H9 (cell line): ENCODE measurements at regions not wholly inside any gene's neighbourhood (a gene's known extent, or its start where the extent isn't known, plus 50 kb on each side); places are given as distances from the start of the nearest gene placed in this dataset.

Experiments used
- DNase-seq: peaks from one replicate; pipeline ENCODE4 v3.0.0-alpha.2; 2017
- H2AFZ ChIP-seq: one replicate; pipeline ENCODE4 v1.6.1; 2013; ENCODE audit warnings: mild to moderate bottlenecking, low read length, control low read depth, moderate library complexity
- H2AK5ac ChIP-seq: 2 replicates; pipeline ENCODE4 v1.6.1; 2013; ENCODE audit warnings: low read length, control low read depth, mixed read lengths; ENCODE audit not compliant: insufficient read length
- H2BK120ac ChIP-seq: one replicate; pipeline ENCODE4 v1.6.1; 2013; ENCODE audit warnings: low read depth, mild to moderate bottlenecking, low read length, control low read depth, inconsistent platforms; ENCODE audit not compliant: poor library complexity, severe bottlenecking
- H2BK12ac ChIP-seq: 2 replicates; pipeline ENCODE4 v1.6.1; 2013; ENCODE audit warnings: low read length, control low read depth, mixed read lengths, low read depth; ENCODE audit not compliant: insufficient read length
- H2BK15ac ChIP-seq: 2 replicates; pipeline ENCODE4 v1.6.1; 2013; ENCODE audit warnings: low read depth, low read length, control low read depth
- H2BK20ac ChIP-seq: one replicate; pipeline ENCODE4 v1.6.1; 2013; ENCODE audit warnings: low read depth, mild to moderate bottlenecking, low read length, control low read depth, inconsistent platforms; ENCODE audit not compliant: poor library complexity, severe bottlenecking
- H2BK5ac ChIP-seq: 2 replicates; pipeline ENCODE4 v1.6.1; 2013; ENCODE audit warnings: low read length, control low read depth, mixed read lengths; ENCODE audit not compliant: insufficient read length
- H3K14ac ChIP-seq: 2 replicates; pipeline ENCODE4 v1.6.1; 2013; ENCODE audit warnings: low read length, control low read depth; ENCODE audit not compliant: insufficient read depth
- H3K18ac ChIP-seq: 2 replicates; pipeline ENCODE4 v1.6.1; 2013; ENCODE audit warnings: low read depth, mild to moderate bottlenecking, mixed read lengths, low read length, control low read depth; ENCODE audit not compliant: insufficient read length
- H3K23ac ChIP-seq: 2 replicates; pipeline ENCODE4 v1.6.1; 2013; ENCODE audit warnings: low read length, control low read depth, mixed read lengths, low read depth; ENCODE audit not compliant: insufficient read length
- H3K23me2 ChIP-seq: 2 replicates; pipeline ENCODE4 v1.6.1; 2013; ENCODE audit warnings: low read depth, mild to moderate bottlenecking, mixed read lengths, low read length, control low read depth; ENCODE audit not compliant: insufficient read length, poor library complexity, severe bottlenecking
- H3K27ac ChIP-seq: 2 replicates; pipeline ENCODE4 v1.5.1; 2013; ENCODE audit warnings: low read length, control low read depth, mixed read lengths, low read depth; ENCODE audit not compliant: insufficient read length
- H3K27me3 ChIP-seq: 2 replicates; pipeline ENCODE4 v1.6.1; 2013; ENCODE audit warnings: low read length, control low read depth, inconsistent platforms; ENCODE audit not compliant: insufficient read depth
- H3K4ac ChIP-seq: 2 replicates; pipeline ENCODE4 v1.6.1; 2013; ENCODE audit warnings: low read depth, mild to moderate bottlenecking, control low read depth, inconsistent platforms, low read length, moderate library complexity
- H3K4me1 ChIP-seq: 2 replicates; pipeline ENCODE4 v1.6.1; 2013; ENCODE audit warnings: low read length, control low read depth, inconsistent platforms; ENCODE audit not compliant: insufficient read depth
- H3K4me2 ChIP-seq: 2 replicates; pipeline ENCODE4 v1.6.1; 2013; ENCODE audit warnings: low read length, control low read depth, mixed read lengths; ENCODE audit not compliant: insufficient read length, insufficient read depth
- H3K56ac ChIP-seq: 2 replicates; pipeline ENCODE4 v1.6.1; 2013; ENCODE audit warnings: low read depth, mild to moderate bottlenecking, mixed read lengths, low read length, control low read depth; ENCODE audit not compliant: insufficient read length
- H3K79me1 ChIP-seq: 2 replicates; pipeline ENCODE4 v1.6.1; 2013; ENCODE audit warnings: low read depth, mild to moderate bottlenecking, moderate library complexity, low read length, control low read depth, inconsistent platforms; ENCODE audit not compliant: insufficient read depth, poor library complexity, severe bottlenecking
- H3K79me2 ChIP-seq: 2 replicates; pipeline ENCODE4 v1.6.1; 2013; ENCODE audit warnings: low read length, control low read depth, inconsistent platforms; ENCODE audit not compliant: insufficient read depth
- H3K9ac ChIP-seq: 2 replicates; pipeline ENCODE4 v1.6.1; 2013; ENCODE audit warnings: low read length, control low read depth, mixed read lengths; ENCODE audit not compliant: insufficient read length; ENCODE audit errors: extremely low read depth
- H3K9me3 ChIP-seq: one replicate; pipeline ENCODE4 v1.6.1; 2013; ENCODE audit warnings: low read depth, low read length, inconsistent platforms; ENCODE audit not compliant: control insufficient read depth
- H3T11ph ChIP-seq: one replicate; pipeline ENCODE4 v1.6.1; 2013; ENCODE audit warnings: mild to moderate bottlenecking, low read length, control low read depth, inconsistent platforms
- H4K20me1 ChIP-seq: one replicate; pipeline ENCODE4 v1.6.1; 2013; ENCODE audit not compliant: control insufficient read depth, insufficient read length, insufficient read depth
- H4K5ac ChIP-seq: 2 replicates; pipeline ENCODE4 v1.6.1; 2013; ENCODE audit warnings: low read depth, mild to moderate bottlenecking, mixed read lengths, low read length, control low read depth; ENCODE audit not compliant: insufficient read length
- H4K8ac ChIP-seq: replicated peaks from 2 replicates; pipeline ENCODE4 v1.6.1; 2013; ENCODE audit warnings: low read length, control low read depth, mixed read lengths, low read depth; ENCODE audit not compliant: insufficient read length
- H4K91ac ChIP-seq: 2 replicates; pipeline ENCODE4 v1.6.1; 2013; ENCODE audit warnings: low read depth, mild to moderate bottlenecking, moderate library complexity, mixed read lengths, low read length, control low read depth; ENCODE audit not compliant: insufficient read length
- H3K27ac Mint-ChIP-seq, 3 experiments: 2 replicates in 2 of 3; 3 replicates in 1 of 3; pipeline ENCODE4 v1.8.0; 2020 to 2021; ENCODE audit warnings: mixed read lengths in 3 of 3, mild to moderate bottlenecking in 1 of 3, moderate library complexity in 1 of 3
- H3K27me3 Mint-ChIP-seq: 2 replicates; pipeline ENCODE4 v1.8.0; 2021; ENCODE audit warnings: low read depth, mild to moderate bottlenecking, moderate library complexity, mixed read lengths
- H3K36me3 Mint-ChIP-seq, 3 experiments: 2 replicates in 2 of 3; 3 replicates in 1 of 3; pipeline ENCODE4 v1.8.0; 2020 to 2021; ENCODE audit warnings: low read depth in 3 of 3, mixed read lengths in 3 of 3; ENCODE audit not compliant: insufficient read depth in 1 of 3
- H3K4me1 Mint-ChIP-seq, 2 experiments: 2 replicates each; pipeline ENCODE4 v1.8.0; 2020; ENCODE audit warnings: mixed read lengths in 2 of 2
- H3K4me3 Mint-ChIP-seq, 2 experiments: 2 replicates in 1 of 2; 3 replicates in 1 of 2; pipeline ENCODE4 v1.8.0; 2020 to 2021; ENCODE audit warnings: mild to moderate bottlenecking in 2 of 2, mixed read lengths in 2 of 2, moderate library complexity in 1 of 2
- H3K9me3 Mint-ChIP-seq, 2 experiments: 2 replicates in 1 of 2; 3 replicates in 1 of 2; pipeline ENCODE4 v1.8.0; 2020; ENCODE audit warnings: mild to moderate bottlenecking in 2 of 2, mixed read lengths in 2 of 2, moderate library complexity in 1 of 2
- WGBS: extraction: QIAGEN DNeasy Blood & Tissue Kit; methylation state at CpG from one replicate; pipeline ENCODE4 v1.1.7; 2013; ENCODE audit warnings: missing lambda C conversion rate, low lambda C conversion rate, mixed read lengths; ENCODE audit not compliant: insufficient read length; ENCODE audit errors: extremely low coverage; 5-methylcytosine and 5-hydroxymethylcytosine counted together
- TF ChIP-seq, protein P1 (sequence below): fragments of 200-600 bp; sonication (generic); conservative IDR thresholded peaks from 3 replicates; pipeline ENCODE4 v1.8.0; 2021; ENCODE audit warnings: antibody characterized with exemption, mild to moderate bottlenecking

DNA sequence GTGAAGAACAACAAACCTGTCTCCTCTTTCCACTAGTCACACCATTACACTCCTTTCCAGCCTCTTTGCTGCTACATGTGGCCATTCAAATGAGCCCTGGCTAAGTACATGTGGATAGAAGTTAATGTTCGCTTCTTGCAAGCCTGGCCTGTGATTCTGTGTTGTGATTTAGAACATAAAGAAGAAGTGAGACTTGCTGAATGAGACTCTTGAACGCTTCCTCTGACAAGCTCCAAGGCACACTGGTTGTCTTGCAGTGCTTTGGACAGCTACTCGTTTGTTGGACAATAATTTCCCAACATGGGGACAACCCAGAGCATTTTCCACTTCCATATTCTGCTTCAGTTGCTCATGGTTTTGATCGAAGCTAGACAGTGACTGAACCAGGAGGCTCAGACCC is 57.3 kb downstream of the CCDC74A start:
- H2BK5ac ChIP-seq: no peak overlapping the region
- H3K23me2 ChIP-seq: no peaks in the 10 kb centered on the region
- H4K5ac ChIP-seq: no peak overlapping the region
- no peak overlapping the region for H3K27ac ChIP-seq
- H3K4ac ChIP-seq: no peak overlapping the region
- peaks cover 3% of the 10 kb centered on the region; the same call in 1 of the 2 replicates for H3K4me1 ChIP-seq
- no peak overlapping the region for H3K23ac ChIP-seq
- no peaks in the 10 kb centered on the region for H3K79me1 ChIP-seq
- no peak overlapping the region for H2BK15ac ChIP-seq
- Mint-ChIP-seq H3K4me3 (no peak overlapping the region), H3K27me3 (peaks cover 3% of the 10 kb centered on the region; the same call in 1 of the 2 replicates), H3K9me3 (no peaks in the 10 kb centered on the region; a peak in 1 of 5 replicates), H3K36me3 (no peaks in the 10 kb centered on the region), H3K4me1 (peaks cover 9% of the 10 kb centered on the region in 2 experiments), H3K27ac (no peak overlapping the region)
- H4K20me1 ChIP-seq: no peaks in the 10 kb centered on the region
- H2BK120ac ChIP-seq: no peak overlapping the region
- H3K56ac ChIP-seq: no peak overlapping the region
- WGBS: no CpG with 5 or more reads among the region's 4 CpGs
- H4K8ac ChIP-seq: no peak overlapping the region
- no peak overlapping the region for H2BK20ac ChIP-seq
- H2AFZ ChIP-seq: no peak overlapping the region
- no peak overlapping the region for H2AK5ac ChIP-seq
- H3T11ph ChIP-seq: no peak overlapping the region
- no peaks in the 10 kb centered on the region for H3K79me2 ChIP-seq
- no peak overlapping the region for H3K18ac ChIP-seq
- TF ChIP-seq, protein P1, sequence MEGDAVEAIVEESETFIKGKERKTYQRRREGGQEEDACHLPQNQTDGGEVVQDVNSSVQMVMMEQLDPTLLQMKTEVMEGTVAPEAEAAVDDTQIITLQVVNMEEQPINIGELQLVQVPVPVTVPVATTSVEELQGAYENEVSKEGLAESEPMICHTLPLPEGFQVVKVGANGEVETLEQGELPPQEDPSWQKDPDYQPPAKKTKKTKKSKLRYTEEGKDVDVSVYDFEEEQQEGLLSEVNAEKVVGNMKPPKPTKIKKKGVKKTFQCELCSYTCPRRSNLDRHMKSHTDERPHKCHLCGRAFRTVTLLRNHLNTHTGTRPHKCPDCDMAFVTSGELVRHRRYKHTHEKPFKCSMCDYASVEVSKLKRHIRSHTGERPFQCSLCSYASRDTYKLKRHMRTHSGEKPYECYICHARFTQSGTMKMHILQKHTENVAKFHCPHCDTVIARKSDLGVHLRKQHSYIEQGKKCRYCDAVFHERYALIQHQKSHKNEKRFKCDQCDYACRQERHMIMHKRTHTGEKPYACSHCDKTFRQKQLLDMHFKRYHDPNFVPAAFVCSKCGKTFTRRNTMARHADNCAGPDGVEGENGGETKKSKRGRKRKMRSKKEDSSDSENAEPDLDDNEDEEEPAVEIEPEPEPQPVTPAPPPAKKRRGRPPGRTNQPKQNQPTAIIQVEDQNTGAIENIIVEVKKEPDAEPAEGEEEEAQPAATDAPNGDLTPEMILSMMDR: no peak
- no peak overlapping the region for H3K4me2 ChIP-seq
- H3K14ac ChIP-seq: no peak overlapping the region
- no peaks in the 10 kb centered on the region for H3K27me3 ChIP-seq
- no peaks in the 10 kb centered on the region for H3K9me3 ChIP-seq
- H3K9ac ChIP-seq: no peak overlapping the region
- no peak overlapping the region for H2BK12ac ChIP-seq
- DNase-seq: no peak
- H4K91ac ChIP-seq: no peak overlapping the region
